Endothelial cell of umbilical vein (primary cell): ENCODE measurements at regions not wholly inside any gene's neighbourhood (a gene's known extent, or its start where the extent isn't known, plus 50 kb on each side); places are given as distances from the start of the nearest gene placed in this dataset.

Experiments
- BruUV-seq: library from RNA; stranded (reverse); fragments of 400-500 nt; replicated peaks from 2 replicates; lab custom pipeline; 2021; lab: Mats Ljungman, UMichigan
- CTCF ChIA-PET: fragments of 300-600, 350-600 bp; sonication (Branson Sonifier 250); formaldehyde crosslinking; loops from one replicate; lab custom pipeline; 2021; ENCODE audit warnings: antibody characterized with exemption, inconsistent platforms; lab: Charles Lee
- POLR2A ChIA-PET: fragments of 300-600, 350-600 bp; sonication (Branson Sonifier 250); formaldehyde crosslinking; loops from one replicate; lab custom pipeline; 2021; ENCODE audit warnings: antibody characterized with exemption, inconsistent platforms; lab: Charles Lee
- DNase-seq: peaks from one replicate; pipeline ENCODE4 v3.0.0-alpha.2; 2011; ENCODE audit warnings: low read depth, low spot score
- FAIRE-seq: peaks from 2 replicates; lab custom pipeline; 2011; peaks lifted over from hg19 to GRCh38; lab: Jason Lieb, UNC
- H2AFZ ChIP-seq: 2 replicates; pipeline ENCODE4 v1.6.0; 2012; ENCODE audit warnings: low read depth, low read length, control low read depth, inconsistent platforms
- H3K27ac ChIP-seq: 2 replicates; pipeline ENCODE4 v1.5.1; 2011; ENCODE audit warnings: low read depth, mild to moderate bottlenecking, control low read depth, low read length, moderate library complexity; ENCODE audit not compliant: insufficient read depth
- H3K27me3 ChIP-seq, 2 experiments: 2 replicates each; pipeline versions ENCODE4 v1.6.0 to v1.6.1; 2011; ENCODE audit warnings: low read length in 2 of 2, mixed read lengths in 1 of 2; ENCODE audit not compliant: control insufficient read depth in 2 of 2, insufficient read depth in 2 of 2
- H3K36me3 ChIP-seq, 2 experiments: 2 replicates in 1 of 2; 3 replicates in 1 of 2; pipeline ENCODE4 v1.5.1; 2011; ENCODE audit warnings: low read length in 2 of 2, mild to moderate bottlenecking in 1 of 2, moderate library complexity in 1 of 2; ENCODE audit not compliant: control insufficient read depth in 2 of 2, insufficient read depth in 2 of 2; ENCODE audit errors: extremely low read depth in 1 of 2
- H3K4me1 ChIP-seq: 3 replicates; pipeline ENCODE4 v1.5.1; 2011; ENCODE audit warnings: mild to moderate bottlenecking, low read length; ENCODE audit not compliant: control insufficient read depth, insufficient read depth; ENCODE audit errors: extremely low read depth
- H3K4me2 ChIP-seq: 2 replicates; pipeline ENCODE4 v1.6.1; 2011; ENCODE audit warnings: low read length, control low read depth, mixed read lengths; ENCODE audit not compliant: insufficient read depth
- H3K4me3 ChIP-seq, 3 experiments: fragments of 200-600 bp in 1 of 3; sonication (generic), shearing (Covaris generic) in 1 of 3; replicated peaks in 1 of 3; 2 replicates each; pipeline ENCODE4 v1.5.1; 2011 to 2016; ENCODE audit warnings: control low read depth in 3 of 3, low read length in 3 of 3, mild to moderate bottlenecking in 2 of 3, inconsistent platforms in 1 of 3, low read depth in 1 of 3, moderate library complexity in 1 of 3; ENCODE audit not compliant: insufficient read depth in 1 of 3
- H3K79me2 ChIP-seq: 2 replicates; pipeline ENCODE4 v1.6.0; 2012; ENCODE audit warnings: low read length, inconsistent platforms; ENCODE audit not compliant: control insufficient read depth, insufficient read depth
- H3K9ac ChIP-seq: replicated peaks from 2 replicates; pipeline ENCODE3; 2011; ENCODE audit warnings: low read length, control low read depth; ENCODE audit not compliant: insufficient read depth; ENCODE audit errors: extremely low read depth
- H3K9me1 ChIP-seq: replicated peaks from 3 replicates; pipeline ENCODE4 v1.6.0; 2011; ENCODE audit warnings: mild to moderate bottlenecking, low read length; ENCODE audit not compliant: control insufficient read depth, insufficient read depth; ENCODE audit errors: extremely low read depth
- H3K9me3 ChIP-seq: replicated peaks from 2 replicates; pipeline ENCODE4 v1.5.1; 2012; ENCODE audit warnings: low read length, inconsistent platforms; ENCODE audit not compliant: control insufficient read depth, insufficient read depth
- H4K20me1 ChIP-seq: replicated peaks from 2 replicates; pipeline ENCODE3; 2011; ENCODE audit warnings: mild to moderate bottlenecking, low read length; ENCODE audit not compliant: control insufficient read depth, insufficient read depth; ENCODE audit errors: extremely low read depth
- CTCF ChIP-seq, 2 donors: IDR thresholded peaks; 1 replicate in 1 of 2; 2 replicates in 1 of 2; pipeline ENCODE4 v1.5.1; 2011; ENCODE audit warnings: low read length in 2 of 2, mild to moderate bottlenecking in 2 of 2, moderate library complexity in 2 of 2, control low read depth in 1 of 2, inconsistent platforms in 1 of 2, low read depth in 1 of 2; ENCODE audit not compliant: insufficient read depth in 1 of 2; ENCODE audit errors: extremely low read depth in 1 of 2
- EZH2 ChIP-seq: IDR thresholded peaks from 2 replicates; pipeline ENCODE4 v1.6.1; 2012; ENCODE audit warnings: borderline replicate concordance, low read depth, mild to moderate bottlenecking, moderate library complexity, low read length, inconsistent platforms; ENCODE audit not compliant: severe bottlenecking
- FOS ChIP-seq: IDR thresholded peaks from 2 replicates; pipeline ENCODE4 v1.6.1; 2011; ENCODE audit warnings: mild to moderate bottlenecking, low read length, moderate library complexity, borderline replicate concordance; ENCODE audit not compliant: insufficient read depth
- GATA2 ChIP-seq: IDR thresholded peaks from 2 replicates; pipeline ENCODE4 v1.7.0; 2011; ENCODE audit warnings: low read depth, mild to moderate bottlenecking, moderate library complexity, mixed read lengths, low read length; ENCODE audit not compliant: insufficient read length, insufficient read depth
- JUN ChIP-seq: IDR thresholded peaks from 2 replicates; pipeline ENCODE4 v1.6.1; 2011; ENCODE audit warnings: borderline replicate concordance, low read depth; ENCODE audit not compliant: insufficient read length, insufficient read depth
- MAX ChIP-seq: IDR thresholded peaks from 2 replicates; pipeline ENCODE4 v1.6.1; 2011; ENCODE audit not compliant: insufficient read depth, insufficient read length
- MYC ChIP-seq: IDR thresholded peaks from one replicate; pipeline ENCODE4 v1.6.1; 2011; ENCODE audit warnings: mild to moderate bottlenecking, low read depth, low read length
- POLR2A ChIP-seq: IDR thresholded peaks from 2 replicates; pipeline ENCODE4 v1.6.1; 2012; ENCODE audit warnings: low read depth, mild to moderate bottlenecking, control low read depth, low read length
- POLR2AphosphoS5 ChIP-seq: IDR thresholded peaks from 2 replicates; pipeline ENCODE4 v1.6.1; 2012; ENCODE audit warnings: low read depth, mild to moderate bottlenecking, control low read depth, low read length, moderate library complexity; ENCODE audit not compliant: insufficient read depth
- dilution Hi-C: fragments of 300-500 bp; cut with MboI; formaldehyde crosslinking; loops from one replicate; pipeline ENCODE4 v1.15.0; 2019; ENCODE audit warnings: low sequenced_read_pairs; ENCODE audit not compliant: extremely low pct_ligation_motif_present
- intact Hi-C: fragments of 100-400 bp; cut with micrococcal nuclease; formaldehyde crosslinking; loops from one replicate; pipeline ENCODE4 v1.10.0; 2022

DNA sequence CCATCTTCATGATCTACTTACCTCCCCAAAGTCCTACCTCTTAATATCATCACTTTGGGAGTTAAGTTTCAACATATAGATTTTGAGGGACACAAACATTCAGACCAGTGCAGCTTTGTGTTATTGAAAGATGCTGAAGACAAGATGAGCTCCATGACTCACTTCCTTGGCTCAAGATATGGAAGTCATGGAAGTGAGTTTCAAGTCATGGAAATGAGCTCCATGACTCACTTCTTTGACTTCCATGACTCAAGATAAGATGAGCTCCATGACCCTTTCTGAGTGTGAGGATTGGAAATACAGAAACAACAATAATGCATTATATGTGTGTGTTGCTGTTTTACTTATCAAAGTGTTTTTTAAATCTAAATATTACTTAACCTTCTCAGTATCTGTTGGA, 170.2 kb upstream of the TPRG1 start:
- ChIA-PET CTCF (interaction anchor here (1.0 kb wide), 1 partner anchor 40 kb away, joined by 3 read pairs; no protein-coding TSS in a partner anchor), POLR2A (no interaction called here)
- Histone ChIP-seq H3K9ac (no peak overlapping the region), H3K36me3 (no peaks in the 10 kb centered on the region), H3K27me3 (no peaks in the 10 kb centered on the region), H3K4me3 (no peak overlapping the region), H3K4me1 (peaks cover 13% of the 10 kb centered on the region), H3K27ac (no peak overlapping the region), H3K4me2 (peak overlapping the region; percentile 8), H4K20me1 (no peaks in the 10 kb centered on the region), H3K9me3 (no peaks in the 10 kb centered on the region), H3K9me1 (no peaks in the 10 kb centered on the region), H3K79me2 (no peaks in the 10 kb centered on the region), H2AFZ (no peak overlapping the region)
- no TSS peak for BruUV-seq
- DNase-seq (peak; percentile 48), FAIRE-seq (peak; percentile 79)
- dilution Hi-C loops, result no loop called here
- TF ChIP-seq GATA2 (peak; percentile 91), POLR2AphosphoS5 (peak; percentile 71), MAX (no peak), JUN (peak; percentile 80), POLR2A (no peak), MYC (no peak), FOS (peak; percentile 98)
- intact Hi-C loops, result no loop called here

GRCh38 chr3:189003410-189003809, 168.4 kb upstream of the TPRG1 start:
- intact Hi-C loops (no loop called here), dilution Hi-C loops (no loop called here)
- DNase-seq (no peak), FAIRE-seq (no peak)
- Histone ChIP-seq H3K9me3 (no peaks in the 10 kb centered on the region), H3K36me3 (no peaks in the 10 kb centered on the region), H3K79me2 (no peaks in the 10 kb centered on the region), H3K4me2 (no peak overlapping the region), H3K27ac (no peak overlapping the region), H3K4me3 (no peak overlapping the region), H2AFZ (no peak overlapping the region), H3K9ac (no peak overlapping the region), H3K9me1 (no peaks in the 10 kb centered on the region), H3K4me1 (peaks cover 13% of the 10 kb centered on the region), H3K27me3 (no peaks in the 10 kb centered on the region), H4K20me1 (no peaks in the 10 kb centered on the region)
- POLR2A ChIA-PET, result no interaction called here
- BruUV-seq, result no TSS peak
- CTCF ChIA-PET, result interaction anchor here (1.2 kb wide), 1 partner anchor 1263 kb away, joined by 3 read pairs; no protein-coding TSS in a partner anchor
- no peak for TF ChIP-seq POLR2AphosphoS5
- no peak for TF ChIP-seq CTCF (IDR thresholded peaks at IDR 0.05; ENCODE audit: extremely low read depth in 1 of 2, insufficient read depth in 1 of 2, low read depth in 1 of 2, low read length in 2 of 2)
- TF ChIP-seq MYC, result no peak
- no peak for TF ChIP-seq GATA2
- TF ChIP-seq POLR2A, result no peak
- no peak for TF ChIP-seq FOS
- no peak for TF ChIP-seq JUN
- TF ChIP-seq EZH2, result no peak
- no peak for TF ChIP-seq MAX
